HepG2 (cell line): ENCODE measurements at regions not wholly inside any gene's neighbourhood (a gene's known extent, or its start where the extent isn't known, plus 50 kb on each side); places are given as distances from the start of the nearest gene placed in this dataset.

Experiments
- ATAD3A ChIP-seq: sonication (generic); formaldehyde crosslinking; IDR thresholded peaks from 2 replicates; pipeline ENCODE4 v1.4.0; 2020; ENCODE audit warnings: missing genetic modification reagents
- CBFB ChIP-seq: sonication (generic); formaldehyde crosslinking; IDR thresholded peaks from 2 replicates; pipeline ENCODE4 v1.4.0; 2020; ENCODE audit warnings: missing genetic modification reagents
- DPF2 ChIP-seq: sonication (generic); formaldehyde crosslinking; IDR thresholded peaks from 2 replicates; pipeline ENCODE4 v1.4.0; 2020; ENCODE audit warnings: mild to moderate bottlenecking, low read depth, missing genetic modification reagents, borderline replicate concordance
- FOXA1 ChIP-seq, 2 experiments: fragments of 450-650 bp in 1 of 2; sonication (generic) in 1 of 2; formaldehyde crosslinking in 1 of 2; IDR thresholded peaks; 2 replicates each; pipeline versions ENCODE4 v1.4.0 to v1.6.1; 2016 to 2020; ENCODE audit warnings: missing genetic modification reagents in 1 of 2
- GABPB1 ChIP-seq: IDR thresholded peaks from 2 replicates; pipeline ENCODE4 v1.6.1; 2016; ENCODE audit warnings: mild to moderate bottlenecking, missing genetic modification reagents, moderate library complexity, missing compliant biosample characterization
- U2AF1 ChIP-seq: fragments of 200-400 bp; formaldehyde crosslinking; optimal IDR thresholded peaks from 2 replicates; pipeline ENCODE3; 2017; ENCODE audit warnings: mild to moderate bottlenecking, low read depth, low read length
- ZIK1 ChIP-seq: sonication (generic); formaldehyde crosslinking; IDR thresholded peaks from 2 replicates; pipeline ENCODE4 v1.5.0; 2020; ENCODE audit warnings: mild to moderate bottlenecking, low read depth, missing genetic modification reagents, borderline replicate concordance
- ZNF749 ChIP-seq: sonication (generic); formaldehyde crosslinking; IDR thresholded peaks from 2 replicates; pipeline ENCODE4 v1.8.0; 2022; ENCODE audit warnings: mild to moderate bottlenecking, missing genetic modification reagents, moderate library complexity, borderline replicate concordance
- TF ChIP-seq, protein P1 (sequence below): sonication (generic); formaldehyde crosslinking; IDR thresholded peaks from 2 replicates; pipeline ENCODE4 v1.5.0; 2020; ENCODE audit warnings: mild to moderate bottlenecking, missing genetic modification reagents, borderline replicate concordance
- TF ChIP-seq, protein P2 (sequence below): sonication (generic); formaldehyde crosslinking; IDR thresholded peaks from 2 replicates; pipeline ENCODE4 v1.4.0; 2020; ENCODE audit warnings: missing genetic modification reagents, mild to moderate bottlenecking, borderline replicate concordance
- TF ChIP-seq, protein P3 (sequence below): sonication (generic); formaldehyde crosslinking; IDR thresholded peaks from 2 replicates; pipeline ENCODE4 v1.8.0; 2022; ENCODE audit warnings: mild to moderate bottlenecking, missing genetic modification reagents

DNA sequence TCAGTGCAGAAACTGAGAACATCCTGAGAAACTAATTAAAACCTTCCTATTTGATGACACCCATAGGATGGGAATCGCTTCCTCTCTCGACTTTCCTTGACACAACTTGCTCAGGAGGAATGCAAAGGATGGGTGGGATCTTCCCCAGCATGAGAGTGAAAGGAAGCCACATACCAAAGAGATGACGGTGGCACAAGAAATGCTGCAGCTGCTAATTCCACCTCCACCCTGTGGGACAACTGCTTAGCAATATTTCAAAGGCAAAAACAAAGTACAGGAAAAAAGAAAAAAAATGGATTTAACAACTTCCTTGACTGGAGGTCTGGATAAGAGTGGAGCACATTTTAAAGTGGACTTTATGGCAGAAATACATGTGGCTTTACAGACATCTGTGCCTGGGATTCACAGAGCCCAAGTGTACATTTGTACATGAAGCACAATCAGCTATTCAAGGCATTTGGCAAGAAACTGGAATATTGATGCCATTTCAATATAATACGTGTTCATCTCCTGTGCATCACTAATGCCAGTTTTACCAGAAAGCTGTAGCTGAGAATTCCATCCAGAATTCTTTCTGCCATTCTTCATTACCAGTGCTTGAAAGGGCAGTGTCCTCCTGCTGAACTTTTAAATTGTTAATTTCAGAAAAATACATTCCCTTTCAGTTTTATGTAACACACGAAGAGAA, 359.2 kb upstream of the ACTBL2 start (continued):
- TF ChIP-seq U2AF1 (no peak), ZIK1 (CRISPR knock-in tag) (no peak), GABPB1 (CRISPR knock-in tag) (no peak), FOXA1 (IDR thresholded peaks at IDR 0.05) (no peak), FOXA1 (CRISPR knock-in tag; IDR thresholded peaks at IDR 0.05) (no peak), ZNF749 (CRISPR knock-in tag) (no peak), ATAD3A (CRISPR knock-in tag) (no peak), CBFB (no peak), DPF2 (no peak)
- TF ChIP-seq, protein P1, sequence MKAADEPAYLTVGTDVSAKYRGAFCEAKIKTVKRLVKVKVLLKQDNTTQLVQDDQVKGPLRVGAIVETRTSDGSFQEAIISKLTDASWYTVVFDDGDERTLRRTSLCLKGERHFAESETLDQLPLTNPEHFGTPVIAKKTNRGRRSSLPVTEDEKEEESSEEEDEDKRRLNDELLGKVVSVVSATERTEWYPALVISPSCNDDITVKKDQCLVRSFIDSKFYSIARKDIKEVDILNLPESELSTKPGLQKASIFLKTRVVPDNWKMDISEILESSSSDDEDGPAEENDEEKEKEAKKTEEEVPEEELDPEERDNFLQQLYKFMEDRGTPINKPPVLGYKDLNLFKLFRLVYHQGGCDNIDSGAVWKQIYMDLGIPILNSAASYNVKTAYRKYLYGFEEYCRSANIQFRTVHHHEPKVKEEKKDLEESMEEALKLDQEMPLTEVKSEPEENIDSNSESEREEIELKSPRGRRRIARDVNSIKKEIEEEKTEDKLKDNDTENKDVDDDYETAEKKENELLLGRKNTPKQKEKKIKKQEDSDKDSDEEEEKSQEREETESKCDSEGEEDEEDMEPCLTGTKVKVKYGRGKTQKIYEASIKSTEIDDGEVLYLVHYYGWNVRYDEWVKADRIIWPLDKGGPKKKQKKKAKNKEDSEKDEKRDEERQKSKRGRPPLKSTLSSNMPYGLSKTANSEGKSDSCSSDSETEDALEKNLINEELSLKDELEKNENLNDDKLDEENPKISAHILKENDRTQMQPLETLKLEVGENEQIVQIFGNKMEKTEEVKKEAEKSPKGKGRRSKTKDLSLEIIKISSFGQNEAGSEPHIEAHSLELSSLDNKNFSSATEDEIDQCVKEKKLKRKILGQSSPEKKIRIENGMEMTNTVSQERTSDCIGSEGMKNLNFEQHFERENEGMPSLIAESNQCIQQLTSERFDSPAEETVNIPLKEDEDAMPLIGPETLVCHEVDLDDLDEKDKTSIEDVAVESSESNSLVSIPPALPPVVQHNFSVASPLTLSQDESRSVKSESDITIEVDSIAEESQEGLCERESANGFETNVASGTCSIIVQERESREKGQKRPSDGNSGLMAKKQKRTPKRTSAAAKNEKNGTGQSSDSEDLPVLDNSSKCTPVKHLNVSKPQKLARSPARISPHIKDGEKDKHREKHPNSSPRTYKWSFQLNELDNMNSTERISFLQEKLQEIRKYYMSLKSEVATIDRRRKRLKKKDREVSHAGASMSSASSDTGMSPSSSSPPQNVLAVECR (CRISPR knock-in tag), result no peak
- TF ChIP-seq, protein P2, sequence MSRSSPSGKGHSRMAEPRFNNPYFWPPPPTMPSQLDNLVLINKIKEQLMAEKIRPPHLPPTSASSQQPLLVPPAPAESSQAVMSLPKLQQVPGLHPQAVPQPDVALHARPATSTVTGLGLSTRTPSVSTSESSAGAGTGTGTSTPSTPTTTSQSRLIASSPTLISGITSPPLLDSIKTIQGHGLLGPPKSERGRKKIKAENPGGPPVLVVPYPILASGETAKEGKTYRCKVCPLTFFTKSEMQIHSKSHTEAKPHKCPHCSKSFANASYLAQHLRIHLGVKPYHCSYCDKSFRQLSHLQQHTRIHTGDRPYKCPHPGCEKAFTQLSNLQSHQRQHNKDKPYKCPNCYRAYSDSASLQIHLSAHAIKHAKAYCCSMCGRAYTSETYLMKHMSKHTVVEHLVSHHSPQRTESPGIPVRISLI (CRISPR knock-in tag), result no peak
- TF ChIP-seq, protein P3, sequence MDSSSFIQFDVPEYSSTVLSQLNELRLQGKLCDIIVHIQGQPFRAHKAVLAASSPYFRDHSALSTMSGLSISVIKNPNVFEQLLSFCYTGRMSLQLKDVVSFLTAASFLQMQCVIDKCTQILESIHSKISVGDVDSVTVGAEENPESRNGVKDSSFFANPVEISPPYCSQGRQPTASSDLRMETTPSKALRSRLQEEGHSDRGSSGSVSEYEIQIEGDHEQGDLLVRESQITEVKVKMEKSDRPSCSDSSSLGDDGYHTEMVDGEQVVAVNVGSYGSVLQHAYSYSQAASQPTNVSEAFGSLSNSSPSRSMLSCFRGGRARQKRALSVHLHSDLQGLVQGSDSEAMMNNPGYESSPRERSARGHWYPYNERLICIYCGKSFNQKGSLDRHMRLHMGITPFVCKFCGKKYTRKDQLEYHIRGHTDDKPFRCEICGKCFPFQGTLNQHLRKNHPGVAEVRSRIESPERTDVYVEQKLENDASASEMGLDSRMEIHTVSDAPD, result no peak
